Stimulated activated naive CD8-positive, alpha-beta T cell treated with anti-CD3 and anti-CD28 coated beads, Interleukin-15, Interleukin-2, amounts not matched to agents 100 ng/mL and 50 ng/mL, for 24 hours (primary cell): ENCODE measurements at regions not wholly inside any gene's neighbourhood (a gene's known extent, or its start where the extent isn't known, plus 50 kb on each side); places are given as distances from the start of the nearest gene placed in this dataset.
"Not testable (repeated sequence)": the region's sequence is repeated elsewhere in the genome, so short reads cannot be mapped to it uniquely, and the experiment has no call there.

Experiments
- H3K27ac Mint-ChIP-seq: one replicate; pipeline ENCODE4 v1.8.0; 2021; ENCODE audit warnings: mild to moderate bottlenecking, mixed read lengths
- H3K27me3 Mint-ChIP-seq: one replicate; pipeline ENCODE4 v1.8.0; 2021; ENCODE audit warnings: mixed read lengths
- H3K36me3 Mint-ChIP-seq: one replicate; pipeline ENCODE4 v1.8.0; 2021; ENCODE audit warnings: low read depth, mixed read lengths
- H3K4me1 Mint-ChIP-seq: one replicate; pipeline ENCODE4 v1.8.0; 2021; ENCODE audit warnings: low read depth, mixed read lengths
- H3K4me3 Mint-ChIP-seq: one replicate; pipeline ENCODE4 v1.8.0; 2021; ENCODE audit warnings: mild to moderate bottlenecking, mixed read lengths
- H3K9me3 Mint-ChIP-seq: one replicate; pipeline ENCODE4 v1.8.0; 2021; ENCODE audit warnings: mixed read lengths

- no peaks in the 10 kb centered on the region for H3K36me3 Mint-ChIP-seq
- no peaks in the 10 kb centered on the region for H3K9me3 Mint-ChIP-seq
- no peak overlapping the region for H3K27ac Mint-ChIP-seq
- H3K4me3 Mint-ChIP-seq, result no peak overlapping the region
- peaks cover 7% of the 10 kb centered on the region for H3K27me3 Mint-ChIP-seq
- no peaks in the 10 kb centered on the region for H3K4me1 Mint-ChIP-seq
Measured at GRCh38 chr7:1352656-1353271, 106.5 kb downstream of the MICALL2 start.

GRCh38 chr7:1354661-1355567 lies 104.4 kb downstream of the MICALL2 start:
- no peaks in the 10 kb centered on the region for H3K4me1 Mint-ChIP-seq
- H3K9me3 Mint-ChIP-seq, result no peaks in the 10 kb centered on the region
- peaks cover 7% of the 10 kb centered on the region for H3K27me3 Mint-ChIP-seq
- H3K27ac Mint-ChIP-seq, result no peak overlapping the region
- no peaks in the 10 kb centered on the region for H3K36me3 Mint-ChIP-seq
- H3K4me3 Mint-ChIP-seq, result no peak overlapping the region

GRCh38 chr7:1355568-1356340 lies 103.5 kb downstream of the MICALL2 start:
- Mint-ChIP-seq H3K27ac (no peak overlapping the region), H3K36me3 (no peaks in the 10 kb centered on the region), H3K27me3 (peaks cover 5% of the 10 kb centered on the region), H3K4me1 (no peaks in the 10 kb centered on the region), H3K9me3 (no peaks in the 10 kb centered on the region), H3K4me3 (no peak overlapping the region)

- H3K4me1 Mint-ChIP-seq, H3K9me3 Mint-ChIP-seq, H3K27ac Mint-ChIP-seq, H3K27me3 Mint-ChIP-seq, H3K4me3 Mint-ChIP-seq, H3K36me3 Mint-ChIP-seq: not testable (repeated sequence)
Measured at GRCh38 chr7:1356853-1357252, 102.4 kb downstream of the MICALL2 start.

GRCh38 chr7:1357260-1357600 lies 102.0 kb downstream of the MICALL2 start:
- H3K36me3 Mint-ChIP-seq, H3K27ac Mint-ChIP-seq, H3K4me3 Mint-ChIP-seq, H3K9me3 Mint-ChIP-seq, H3K27me3 Mint-ChIP-seq, H3K4me1 Mint-ChIP-seq: not testable (repeated sequence)

- no peaks in the 10 kb centered on the region for H3K9me3 Mint-ChIP-seq
- no peaks in the 10 kb centered on the region for H3K4me1 Mint-ChIP-seq
- no peaks in the 10 kb centered on the region for H3K27me3 Mint-ChIP-seq
- no peaks in the 10 kb centered on the region for H3K36me3 Mint-ChIP-seq
- H3K27ac Mint-ChIP-seq, result no peak overlapping the region
- no peak overlapping the region for H3K4me3 Mint-ChIP-seq
Measured at GRCh38 chr7:1357601-1358271, 101.5 kb downstream of the MICALL2 start.

GRCh38 chr7:1358376-1359050 lies 100.8 kb downstream of the MICALL2 start:
- Mint-ChIP-seq H3K4me1 (no peaks in the 10 kb centered on the region), H3K4me3 (no peak overlapping the region), H3K36me3 (no peaks in the 10 kb centered on the region), H3K9me3 (no peaks in the 10 kb centered on the region), H3K27ac (no peak overlapping the region), H3K27me3 (no peaks in the 10 kb centered on the region)

GRCh38 chr7:1359051-1359400 lies 100.2 kb downstream of the MICALL2 start:
- Mint-ChIP-seq H3K36me3 (no peaks in the 10 kb centered on the region), H3K4me3 (no peak overlapping the region), H3K27ac (no peak overlapping the region), H3K27me3 (no peaks in the 10 kb centered on the region), H3K4me1 (no peaks in the 10 kb centered on the region), H3K9me3 (no peaks in the 10 kb centered on the region)

GRCh38 chr7:1359681-1360485 lies 99.4 kb downstream of the MICALL2 start:
- no peaks in the 10 kb centered on the region for H3K9me3 Mint-ChIP-seq
- no peaks in the 10 kb centered on the region for H3K36me3 Mint-ChIP-seq
- H3K27me3 Mint-ChIP-seq, result no peaks in the 10 kb centered on the region
- H3K27ac Mint-ChIP-seq, result no peak overlapping the region
- H3K4me3 Mint-ChIP-seq, result no peak overlapping the region
- H3K4me1 Mint-ChIP-seq, result no peaks in the 10 kb centered on the region

- no peaks in the 10 kb centered on the region for H3K4me1 Mint-ChIP-seq
- no peak overlapping the region for H3K4me3 Mint-ChIP-seq
- H3K27ac Mint-ChIP-seq, result no peak overlapping the region
- no peaks in the 10 kb centered on the region for H3K27me3 Mint-ChIP-seq
- no peaks in the 10 kb centered on the region for H3K36me3 Mint-ChIP-seq
- H3K9me3 Mint-ChIP-seq, result no peaks in the 10 kb centered on the region
Measured at GRCh38 chr7:1360521-1360971, 98.7 kb downstream of the MICALL2 start.

- Mint-ChIP-seq H3K27ac (no peak overlapping the region), H3K27me3 (peaks cover 5% of the 10 kb centered on the region), H3K36me3 (no peaks in the 10 kb centered on the region), H3K4me3 (no peak overlapping the region), H3K9me3 (no peaks in the 10 kb centered on the region), H3K4me1 (no peaks in the 10 kb centered on the region)
Measured at GRCh38 chr7:1361016-1361755, 98.1 kb downstream of the MICALL2 start.

- no peaks in the 10 kb centered on the region for H3K9me3 Mint-ChIP-seq
- H3K27me3 Mint-ChIP-seq, result peaks cover 8% of the 10 kb centered on the region
- H3K27ac Mint-ChIP-seq, result no peak overlapping the region
- H3K4me1 Mint-ChIP-seq, result no peaks in the 10 kb centered on the region
- no peaks in the 10 kb centered on the region for H3K36me3 Mint-ChIP-seq
- no peak overlapping the region for H3K4me3 Mint-ChIP-seq
Measured at GRCh38 chr7:1361756-1362125, 97.5 kb downstream of the MICALL2 start.

- Mint-ChIP-seq H3K36me3 (no peaks in the 10 kb centered on the region), H3K4me1 (no peaks in the 10 kb centered on the region), H3K9me3 (no peaks in the 10 kb centered on the region), H3K27ac (no peak overlapping the region), H3K4me3 (no peak overlapping the region), H3K27me3 (peaks cover 11% of the 10 kb centered on the region)
Measured at GRCh38 chr7:1362301-1362700, 97.0 kb downstream of the MICALL2 start.
